ENCODE measurements at regions not wholly inside any gene's neighbourhood (a gene's known extent, or its start where the extent isn't known, plus 50 kb on each side); places are given as distances from the start of the nearest gene placed in this dataset.
"Not testable (repeated sequence)": the region's sequence is repeated elsewhere in the genome, so short reads cannot be mapped to it uniquely, and the experiment has no call there.

GRCh38 chr2:35871672-35872071 lies 483.9 kb upstream of the CRIM1 start:
- Histone ChIP-seq H3K4me3 (no peak overlapping the region), H3K9me3 (no peaks in the 10 kb centered on the region), H3K27me3 (no peaks in the 10 kb centered on the region; the same call in 1 of the 2 replicates), H3K36me3 (no peaks in the 10 kb centered on the region)
- DNase-seq, result no peak

GRCh38 chr2:35870713-35871112 lies 484.9 kb upstream of the CRIM1 start:
- Histone ChIP-seq H3K36me3 (no peaks in the 10 kb centered on the region), H3K4me3 (no peak overlapping the region), H3K27me3 (no peaks in the 10 kb centered on the region), H3K9me3 (no peaks in the 10 kb centered on the region)
- no peak for DNase-seq

DNA sequence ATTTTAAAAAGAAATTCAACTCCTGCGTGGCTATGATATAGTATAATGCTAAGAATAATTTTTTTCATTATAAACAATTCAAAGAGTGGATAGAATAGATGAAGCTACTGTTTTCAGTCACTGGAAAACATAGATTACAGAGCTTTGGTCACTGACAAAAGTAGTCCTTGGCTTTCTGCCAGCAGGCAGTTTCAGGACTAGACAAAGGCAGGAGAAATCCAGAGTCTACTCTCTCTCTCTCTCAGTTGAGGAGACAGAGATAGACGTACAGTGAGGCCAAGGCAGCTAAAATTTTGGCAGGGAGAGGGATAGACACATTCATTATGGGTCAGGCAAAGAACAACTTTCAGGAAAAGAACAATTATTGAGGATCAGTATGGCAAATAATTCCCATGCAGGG lies 491.4 kb upstream of the CRIM1 start:
- peaks cover 2% of the 10 kb centered on the region; the same call in 1 of the 2 replicates for H3K27me3 ChIP-seq
- no peaks in the 10 kb centered on the region for H3K9me3 ChIP-seq
- no peaks in the 10 kb centered on the region for H3K36me3 ChIP-seq
- H3K4me3 ChIP-seq, result no peak overlapping the region
- DNase-seq, result no peak

- no peak for DNase-seq
- Histone ChIP-seq H3K27me3 (no peaks in the 10 kb centered on the region; the same call in 1 of the 2 replicates), H3K4me3 (no peak overlapping the region), H3K36me3 (no peaks in the 10 kb centered on the region), H3K9me3 (no peaks in the 10 kb centered on the region)
These were observed 497.4 kb upstream of the CRIM1 start for GRCh38 chr2:35858216-35858615.

DNA sequence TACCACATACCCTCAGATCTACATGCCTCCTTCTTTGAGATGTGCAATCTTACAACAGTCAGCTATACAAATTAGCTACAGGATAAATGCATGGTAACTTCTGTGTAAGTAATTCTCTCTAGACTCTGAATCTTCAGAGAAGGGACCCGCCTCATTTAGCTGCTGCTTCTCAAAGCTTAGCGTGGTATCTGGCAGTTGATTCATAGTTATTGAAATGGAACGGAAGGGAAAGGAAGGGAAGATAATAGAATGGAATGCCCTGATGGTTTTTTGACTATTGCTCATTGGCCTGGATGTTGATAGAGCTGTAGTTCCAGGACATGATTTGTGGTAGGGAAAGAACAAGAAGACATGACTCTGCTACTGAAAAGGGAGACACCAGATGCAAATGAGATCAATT lies 498.1 kb upstream of the CRIM1 start:
- H3K27me3 ChIP-seq, result no peaks in the 10 kb centered on the region; the same call in 1 of the 2 replicates
- H3K4me3 ChIP-seq, result no peak overlapping the region
- no peak for DNase-seq
- H3K36me3 ChIP-seq, result no peaks in the 10 kb centered on the region
- H3K9me3 ChIP-seq, result no peaks in the 10 kb centered on the region

GRCh38 chr2:35831385-35831784 lies 524.2 kb upstream of the CRIM1 start:
- H3K36me3 ChIP-seq, result no peaks in the 10 kb centered on the region
- no peaks in the 10 kb centered on the region for H3K27me3 ChIP-seq
- no peak overlapping the region for H3K4me3 ChIP-seq
- no peak for DNase-seq
- no peaks in the 10 kb centered on the region for H3K9me3 ChIP-seq

DNA sequence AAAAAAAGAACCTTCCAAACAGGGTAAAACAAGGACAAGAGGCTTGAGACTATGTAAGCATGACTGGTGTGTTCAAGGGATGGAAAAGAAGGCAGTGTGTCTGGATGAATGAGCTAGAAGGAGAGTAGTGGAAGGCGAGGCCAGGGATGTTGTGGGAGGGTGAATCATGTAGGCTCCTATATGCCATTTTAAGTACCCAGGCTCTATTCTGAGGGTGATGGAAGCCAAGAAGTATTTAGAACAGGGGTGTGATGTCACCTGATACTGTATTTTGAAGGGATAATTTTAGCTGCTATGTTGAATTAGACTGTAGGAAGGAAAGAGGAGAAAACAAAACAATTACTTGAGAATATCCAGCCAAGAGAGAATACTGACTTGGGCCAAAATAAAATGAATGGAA lies 524.7 kb upstream of the CRIM1 start:
- DNase-seq, result no peak
- Histone ChIP-seq H3K9me3 (no peaks in the 10 kb centered on the region), H3K36me3 (no peaks in the 10 kb centered on the region), H3K4me3 (no peak overlapping the region), H3K27me3 (no peaks in the 10 kb centered on the region)

GRCh38 chr2:35827086-35827485 lies 528.5 kb upstream of the CRIM1 start:
- DNase-seq, result no peak
- Histone ChIP-seq H3K27me3 (no peaks in the 10 kb centered on the region; the same call in 1 of the 2 replicates), H3K4me3 (no peak overlapping the region), H3K9me3 (no peaks in the 10 kb centered on the region), H3K36me3 (no peaks in the 10 kb centered on the region)

DNA sequence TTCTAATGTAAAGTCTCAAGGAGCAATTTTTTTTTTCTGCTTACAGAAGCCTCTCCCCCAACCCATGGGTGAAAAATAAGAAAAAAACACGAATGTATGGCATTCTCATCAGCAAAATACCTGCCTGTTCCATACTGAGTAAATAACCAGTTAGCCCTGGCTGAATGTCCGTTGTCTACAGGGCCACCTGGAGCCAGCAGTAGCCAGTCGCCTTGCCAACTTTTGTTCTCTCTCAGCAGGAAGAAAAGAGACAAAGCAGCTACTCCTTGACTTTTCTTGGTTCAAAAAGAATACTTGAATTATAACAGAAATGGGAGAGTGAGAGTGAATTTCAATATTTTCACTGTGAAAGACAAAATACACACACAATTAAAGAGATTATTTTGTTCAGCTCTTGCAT lies 532.9 kb upstream of the CRIM1 start:
- Histone ChIP-seq H3K36me3 (no peaks in the 10 kb centered on the region), H3K27me3 (no peaks in the 10 kb centered on the region; the same call in 1 of the 2 replicates), H3K4me3 (no peak overlapping the region), H3K9me3 (no peaks in the 10 kb centered on the region)
- DNase-seq, result no peak

GRCh38 chr2:35821675-35822074 lies 533.9 kb upstream of the CRIM1 start:
- H3K27me3 ChIP-seq, result no peaks in the 10 kb centered on the region; the same call in 1 of the 2 replicates
- no peaks in the 10 kb centered on the region for H3K36me3 ChIP-seq
- no peak for DNase-seq
- no peak overlapping the region for H3K4me3 ChIP-seq
- no peaks in the 10 kb centered on the region for H3K9me3 ChIP-seq

- no peaks in the 10 kb centered on the region for H3K9me3 ChIP-seq
- no peak for DNase-seq
- H3K4me3 ChIP-seq, result no peak overlapping the region
- no peaks in the 10 kb centered on the region for H3K36me3 ChIP-seq
- H3K27me3 ChIP-seq, result no peaks in the 10 kb centered on the region; the same call in 1 of the 2 replicates
These were observed 535.2 kb upstream of the CRIM1 start for GRCh38 chr2:35820391-35820790.

DNA sequence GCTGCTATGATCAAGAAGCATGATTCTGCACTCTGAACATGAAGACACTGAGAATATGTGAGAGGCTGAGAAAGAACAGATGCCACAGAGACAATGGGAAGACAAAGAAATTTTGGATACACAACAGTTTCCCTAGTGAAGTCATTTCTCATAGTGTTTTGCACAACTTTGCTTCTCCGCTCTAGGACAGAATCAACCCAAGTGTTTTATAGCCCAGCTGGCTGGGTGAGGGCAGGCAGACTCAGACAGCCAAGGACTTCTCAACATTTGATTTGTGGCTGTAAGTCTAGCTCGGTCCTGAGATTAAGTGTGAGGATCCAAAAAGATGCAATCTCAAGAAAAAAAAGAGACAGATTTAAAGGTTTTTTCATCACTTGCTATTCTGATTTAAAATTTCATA lies 536.5 kb upstream of the CRIM1 start:
- H3K4me3 ChIP-seq, result no peak overlapping the region
- no peak for DNase-seq
- no peaks in the 10 kb centered on the region for H3K9me3 ChIP-seq
- H3K27me3 ChIP-seq, result no peaks in the 10 kb centered on the region
- no peaks in the 10 kb centered on the region for H3K36me3 ChIP-seq

GRCh38 chr2:35818359-35818758 lies 537.2 kb upstream of the CRIM1 start:
- DNase-seq, H3K36me3 ChIP-seq, H3K4me3 ChIP-seq, H3K27me3 ChIP-seq, H3K9me3 ChIP-seq: not testable (repeated sequence)

DNA sequence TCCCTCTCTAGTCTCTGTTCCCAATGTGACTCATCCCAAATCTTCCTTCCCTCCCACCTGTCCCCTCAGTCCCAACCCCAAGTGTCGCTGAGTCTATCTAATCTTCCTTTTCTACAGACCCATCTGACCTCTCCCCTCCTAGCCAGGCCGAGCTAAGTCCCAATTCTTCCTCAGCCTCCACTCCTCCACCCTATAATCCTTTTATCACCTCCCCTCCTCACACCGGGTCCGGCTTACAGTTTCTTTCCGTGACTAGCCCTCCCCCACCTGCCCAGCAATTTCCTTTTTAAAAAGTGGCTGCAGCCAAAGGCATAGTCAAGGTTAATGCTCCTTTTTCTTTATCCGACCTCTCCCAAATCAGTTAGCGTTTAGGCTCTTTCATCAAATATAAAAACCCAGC lies 541.0 kb upstream of the CRIM1 start:
- DNase-seq, H3K9me3 ChIP-seq: not testable (repeated sequence)

GRCh38 chr2:35803126-35803525 lies 552.5 kb upstream of the CRIM1 start:
- Histone ChIP-seq H3K27me3 (no peaks in the 10 kb centered on the region), H3K9me3 (no peaks in the 10 kb centered on the region), H3K4me3 (no peak overlapping the region), H3K36me3 (no peaks in the 10 kb centered on the region)
- no peak for DNase-seq

More for the DNA sequence above, 541.0 kb upstream of the CRIM1 start:
- not testable (repeated sequence) for H3K4me3 ChIP-seq, H3K36me3 ChIP-seq, H3K27me3 ChIP-seq

DNA sequence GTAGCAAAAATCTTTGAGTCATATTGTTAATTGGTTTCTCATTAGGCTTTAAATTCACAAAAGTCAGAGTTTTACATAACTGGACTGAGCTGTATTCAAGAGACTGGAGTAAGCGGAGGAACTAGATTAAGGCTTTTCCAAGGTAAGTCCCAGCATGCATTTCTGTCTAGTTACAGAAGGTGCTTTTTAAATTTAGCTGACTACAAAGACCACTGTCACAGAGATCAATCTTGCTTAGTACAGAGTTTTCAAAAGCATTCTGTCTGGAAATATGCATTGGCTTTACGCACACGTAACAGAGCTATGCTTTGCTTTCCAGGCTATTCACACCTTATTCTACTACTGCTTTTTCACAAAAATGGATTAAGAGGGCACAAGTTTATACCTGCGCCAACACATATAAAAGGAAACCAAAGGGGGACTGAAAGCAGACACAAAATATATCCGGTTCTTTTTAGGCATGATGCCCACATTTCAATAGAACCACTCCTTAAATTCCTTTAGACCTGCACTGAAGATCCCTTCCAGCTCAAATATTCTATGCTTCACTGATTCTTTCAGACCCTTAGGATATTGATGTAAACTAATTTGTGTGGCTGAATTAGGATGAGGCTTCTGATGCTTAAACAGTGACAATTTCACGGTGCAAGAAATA lies 560.7 kb upstream of the CRIM1 start:
- Histone ChIP-seq H3K9me3 (no peaks in the 10 kb centered on the region), H3K27me3 (no peaks in the 10 kb centered on the region; the same call in 1 of the 2 replicates), H3K36me3 (no peaks in the 10 kb centered on the region), H3K4me3 (no peak overlapping the region)
- no peak for DNase-seq

DNA sequence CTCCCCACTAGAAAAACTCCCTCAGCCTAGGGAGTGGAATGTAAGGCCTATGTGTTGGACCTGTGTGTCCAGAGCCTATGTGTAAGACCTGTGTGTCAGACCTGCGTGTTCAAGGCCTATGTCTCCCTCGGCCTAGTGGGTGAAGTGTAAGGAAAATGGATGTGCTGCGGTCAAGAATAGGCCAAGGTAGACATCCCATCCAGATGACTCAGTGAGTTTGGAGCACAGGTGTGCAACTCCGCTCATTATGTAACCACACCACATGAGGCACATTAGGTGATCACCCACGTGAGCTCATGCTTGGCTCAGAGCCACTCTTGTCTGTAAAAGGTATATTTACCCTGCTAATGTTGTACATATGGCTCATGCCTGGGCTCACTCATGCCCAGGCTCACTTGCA lies 565.3 kb upstream of the CRIM1 start:
- Histone ChIP-seq H3K9me3 (no peaks in the 10 kb centered on the region), H3K36me3 (no peaks in the 10 kb centered on the region), H3K27me3 (no peaks in the 10 kb centered on the region), H3K4me3 (no peak overlapping the region)
- DNase-seq, result no peak

DNA sequence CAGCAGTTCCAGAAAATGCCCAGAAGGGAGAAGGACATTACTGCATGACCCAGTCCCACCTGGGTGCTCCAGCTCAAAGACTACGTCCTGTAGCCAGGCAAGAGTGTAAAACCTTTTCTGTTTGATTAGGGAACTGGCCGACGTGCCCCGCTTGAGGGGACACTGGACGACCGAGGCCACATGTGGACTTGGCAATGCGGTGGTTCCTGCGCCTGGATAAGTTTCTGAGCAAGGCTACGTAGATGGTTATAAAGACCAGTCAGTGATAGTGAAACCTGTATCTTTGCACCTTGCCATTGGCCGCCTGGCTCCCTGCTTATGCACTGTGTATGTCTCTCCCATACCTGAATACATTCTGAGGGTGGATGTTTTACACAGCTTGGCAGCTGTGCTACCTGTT lies 567.0 kb upstream of the CRIM1 start:
- no peak for DNase-seq
- Histone ChIP-seq H3K36me3 (no peaks in the 10 kb centered on the region), H3K27me3 (no peaks in the 10 kb centered on the region), H3K4me3 (no peak overlapping the region), H3K9me3 (no peaks in the 10 kb centered on the region)

Data from MG63 (cell line).